GM12875 (cell line): ENCODE measurements at regions not wholly inside any gene's neighbourhood (a gene's known extent, or its start where the extent isn't known, plus 50 kb on each side); places are given as distances from the start of the nearest gene placed in this dataset.

Experiments used
- H3K4me3 ChIP-seq: one replicate; pipeline ENCODE4 v1.5.1; 2011; ENCODE audit warnings: low read depth, low read length, control low read depth
- TF ChIP-seq, protein P1 (sequence below): IDR thresholded peaks from 2 replicates; pipeline ENCODE4 v1.5.1; 2011; ENCODE audit warnings: low read depth, mild to moderate bottlenecking, control low read depth, inconsistent platforms, low read length, moderate library complexity, borderline replicate concordance; ENCODE audit not compliant: insufficient read depth

DNA sequence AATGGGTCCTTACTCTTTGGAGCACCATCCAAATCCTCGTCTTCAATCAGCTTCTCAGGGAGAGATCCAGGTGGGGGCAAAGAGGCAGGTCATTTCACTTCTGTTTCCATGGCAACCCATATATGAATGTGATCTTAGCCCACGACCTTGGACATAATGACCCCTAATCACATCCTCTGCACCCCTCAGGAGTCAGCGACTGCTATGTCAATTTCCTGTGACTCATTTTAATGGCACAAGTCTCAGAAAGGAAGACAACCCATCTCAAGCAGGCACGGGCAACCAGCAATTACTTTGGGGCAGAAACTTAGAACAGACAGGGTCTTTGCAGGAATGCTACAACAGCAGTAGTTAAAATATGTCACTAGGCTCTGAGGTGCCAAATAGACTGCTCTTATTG lies 591.2 kb downstream of the TLR4 start:
- H3K4me3 ChIP-seq = no peak overlapping the region
- TF ChIP-seq, protein P1, sequence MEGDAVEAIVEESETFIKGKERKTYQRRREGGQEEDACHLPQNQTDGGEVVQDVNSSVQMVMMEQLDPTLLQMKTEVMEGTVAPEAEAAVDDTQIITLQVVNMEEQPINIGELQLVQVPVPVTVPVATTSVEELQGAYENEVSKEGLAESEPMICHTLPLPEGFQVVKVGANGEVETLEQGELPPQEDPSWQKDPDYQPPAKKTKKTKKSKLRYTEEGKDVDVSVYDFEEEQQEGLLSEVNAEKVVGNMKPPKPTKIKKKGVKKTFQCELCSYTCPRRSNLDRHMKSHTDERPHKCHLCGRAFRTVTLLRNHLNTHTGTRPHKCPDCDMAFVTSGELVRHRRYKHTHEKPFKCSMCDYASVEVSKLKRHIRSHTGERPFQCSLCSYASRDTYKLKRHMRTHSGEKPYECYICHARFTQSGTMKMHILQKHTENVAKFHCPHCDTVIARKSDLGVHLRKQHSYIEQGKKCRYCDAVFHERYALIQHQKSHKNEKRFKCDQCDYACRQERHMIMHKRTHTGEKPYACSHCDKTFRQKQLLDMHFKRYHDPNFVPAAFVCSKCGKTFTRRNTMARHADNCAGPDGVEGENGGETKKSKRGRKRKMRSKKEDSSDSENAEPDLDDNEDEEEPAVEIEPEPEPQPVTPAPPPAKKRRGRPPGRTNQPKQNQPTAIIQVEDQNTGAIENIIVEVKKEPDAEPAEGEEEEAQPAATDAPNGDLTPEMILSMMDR = no peak

DNA sequence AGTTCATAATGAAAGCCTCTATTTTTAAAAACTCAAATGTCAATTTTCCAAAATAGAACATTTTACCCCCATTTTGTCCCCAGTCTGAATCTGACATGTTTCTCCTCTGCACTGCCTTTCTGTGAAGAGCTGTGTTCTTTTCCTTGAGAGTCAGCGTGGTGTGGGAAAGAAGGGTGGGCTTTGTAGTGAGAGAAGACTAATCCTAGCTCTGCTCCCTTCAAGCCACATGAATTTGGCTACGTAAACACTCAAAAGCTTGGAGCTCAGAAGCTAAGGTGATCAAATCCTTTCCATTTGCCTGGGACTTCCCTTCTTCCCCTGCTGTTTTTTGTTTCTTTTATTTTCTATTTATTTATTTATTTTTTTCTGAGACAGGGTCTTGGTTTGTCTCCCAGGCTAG lies 598.5 kb downstream of the TLR4 start:
- TF ChIP-seq, protein P1 = no peak
- no peak overlapping the region for H3K4me3 ChIP-seq

DNA sequence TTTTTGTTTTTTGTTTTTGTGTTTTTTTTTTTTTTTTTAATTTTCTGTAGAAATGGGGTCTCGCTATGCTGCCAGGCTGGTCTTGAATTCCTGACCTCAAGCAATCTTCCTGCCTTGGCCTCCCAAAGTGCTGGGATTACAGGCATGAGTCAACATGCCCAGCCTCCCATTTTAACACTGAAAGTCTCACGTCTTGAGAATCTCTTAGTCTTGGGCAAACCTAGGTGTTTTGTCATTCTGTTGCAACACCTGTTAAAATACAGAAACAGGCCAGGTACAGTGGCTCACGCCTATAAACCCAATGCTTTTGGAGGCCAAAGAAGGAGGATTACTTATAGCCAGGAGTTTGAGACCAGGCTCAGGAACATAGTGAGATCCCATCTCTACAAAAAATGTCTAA lies 599.0 kb downstream of the TLR4 start:
- TF ChIP-seq, protein P1 = no peak

DNA sequence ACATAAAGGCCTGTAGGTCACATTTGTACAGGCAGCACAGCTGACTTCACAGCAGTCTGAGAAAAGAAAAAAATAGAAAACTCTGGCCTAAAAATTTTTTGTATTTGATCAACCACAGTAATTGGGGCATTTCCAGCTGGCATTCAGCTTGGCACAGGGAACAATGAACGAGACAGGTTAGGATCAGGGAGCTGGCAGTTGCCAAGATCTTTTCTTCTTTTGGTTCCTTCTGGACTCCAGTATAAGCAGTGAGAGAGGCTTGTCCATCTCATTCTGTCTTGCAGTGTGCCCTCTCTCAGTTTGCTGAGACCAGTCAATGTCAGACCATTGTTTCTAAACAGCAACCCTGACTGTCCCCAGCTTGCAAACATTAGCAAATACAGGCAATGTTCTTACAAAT lies 601.1 kb downstream of the TLR4 start:
- TF ChIP-seq, protein P1 = no peak
- no peak overlapping the region for H3K4me3 ChIP-seq

More for the DNA sequence above, 599.0 kb downstream of the TLR4 start:
- H3K4me3 ChIP-seq = no peak overlapping the region

DNA sequence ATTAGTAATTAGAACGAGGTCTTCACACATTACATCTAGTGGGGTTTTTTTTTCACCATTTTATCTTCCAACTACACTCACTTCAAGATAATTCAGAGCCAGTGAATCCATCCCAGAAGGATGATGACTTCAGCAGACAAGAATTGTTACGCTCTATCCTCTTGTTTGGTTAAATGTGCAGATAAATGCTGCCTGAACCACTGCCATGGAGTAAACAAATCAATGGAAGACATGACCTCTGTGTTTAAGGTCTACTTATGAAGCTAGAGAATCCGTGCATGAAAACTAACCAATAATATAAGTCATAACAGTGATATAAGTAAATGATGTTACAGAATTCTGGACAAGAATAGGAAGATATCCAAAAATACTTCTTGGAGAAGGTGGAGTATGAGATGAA lies 602.6 kb downstream of the TLR4 start:
- TF ChIP-seq, protein P1 = no peak
- no peak overlapping the region for H3K4me3 ChIP-seq

DNA sequence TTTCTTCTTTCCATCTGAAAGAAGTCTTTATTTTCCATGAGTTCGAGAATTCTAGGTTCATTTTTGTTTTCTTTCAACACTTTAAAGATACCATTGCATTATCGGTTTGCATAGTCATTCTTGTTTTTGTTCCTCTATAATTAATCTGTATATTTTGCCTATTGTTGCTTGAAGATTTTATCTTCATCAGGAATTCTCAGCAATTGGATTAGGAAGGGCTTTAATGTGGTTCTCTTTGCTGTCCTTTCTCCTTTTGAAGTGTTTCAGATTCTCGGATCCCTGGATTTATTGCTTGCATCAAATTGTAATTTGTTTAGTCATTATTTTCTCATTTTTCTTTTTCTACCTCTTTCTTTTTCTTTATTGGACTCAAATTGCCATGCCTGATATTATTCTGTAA lies 609.8 kb downstream of the TLR4 start:
- no peak overlapping the region for H3K4me3 ChIP-seq
- TF ChIP-seq, protein P1 = no peak

- TF ChIP-seq, protein P1 = no peak
These were observed 612.7 kb downstream of the TLR4 start for GRCh38 chr9:118316831-118317343.

More at GRCh38 chr9:118316831-118317343, 612.7 kb downstream of the TLR4 start:
- H3K4me3 ChIP-seq = no peak overlapping the region
